CD4-positive, alpha-beta T cell (primary cell): ENCODE measurements at regions not wholly inside any gene's neighbourhood (a gene's known extent, or its start where the extent isn't known, plus 50 kb on each side); places are given as distances from the start of the nearest gene placed in this dataset.

ENCODE experiments used
- ATAC-seq: fragments of 200-7000 bp; cut with Tn5 transposase; one replicate; pipeline ENCODE4 v1.10.0; 2022; ENCODE audit warnings: mild to moderate bottlenecking; ENCODE audit not compliant: poor library complexity
- CTCF ChIA-PET: fragments of 350-600 bp; sonication (Branson Sonifier 250); formaldehyde crosslinking; loops from one replicate; lab custom pipeline; 2021; ENCODE audit warnings: antibody characterized with exemption, inconsistent platforms; lab: Charles Lee
- POLR2A ChIA-PET: fragments of 350-600 bp; sonication (Branson Sonifier 250); formaldehyde crosslinking; loops from one replicate; lab custom pipeline; 2021; ENCODE audit warnings: antibody characterized with exemption, inconsistent platforms; lab: Charles Lee
- DNase-seq, 14 experiments: peaks; one replicate each; pipeline ENCODE4 v3.0.0-alpha.2; 2013 to 2020; ENCODE audit warnings: mixed read lengths in 2 of 14
- H3K27ac ChIP-seq, 2 donors: one replicate each; pipeline versions ENCODE4 v1.5.1 to v1.7.0; 2013; ENCODE audit warnings: low read length in 2 of 2, low read depth in 1 of 2, mild to moderate bottlenecking in 1 of 2
- H3K27me3 ChIP-seq, 2 experiments: 1 replicate in 1 of 2; 2 replicates in 1 of 2; pipeline versions ENCODE4 v1.6.1 to v1.7.0; 2013; ENCODE audit warnings: low read length in 2 of 2, control low read depth in 1 of 2, mild to moderate bottlenecking in 1 of 2, moderate library complexity in 1 of 2; ENCODE audit not compliant: insufficient read depth in 2 of 2, control insufficient read depth in 1 of 2
- H3K36me3 ChIP-seq: one replicate; pipeline ENCODE4 v1.6.1; 2013; ENCODE audit warnings: low read length, control low read depth; ENCODE audit not compliant: insufficient read depth
- H3K4me1 ChIP-seq: one replicate; pipeline ENCODE4 v1.6.1; 2013; ENCODE audit warnings: low read length, control low read depth; ENCODE audit not compliant: insufficient read depth
- H3K4me3 ChIP-seq: one replicate; pipeline ENCODE4 v1.5.1; 2013; ENCODE audit warnings: mild to moderate bottlenecking, low read length, moderate library complexity
- H3K9me3 ChIP-seq, 2 experiments: 1 replicate in 1 of 2; 2 replicates in 1 of 2; pipeline versions ENCODE4 v1.6.1 to v1.7.0; 2013; ENCODE audit warnings: low read length in 2 of 2, mild to moderate bottlenecking in 2 of 2, control low read depth in 1 of 2, moderate library complexity in 1 of 2; ENCODE audit not compliant: control insufficient read depth in 1 of 2, insufficient read depth in 1 of 2
- H3K27ac Mint-ChIP-seq: one replicate; pipeline ENCODE4 v1.8.0; 2020; ENCODE audit warnings: mixed read lengths
- H3K27me3 Mint-ChIP-seq: one replicate; pipeline ENCODE4 v1.8.0; 2021; ENCODE audit warnings: mixed read lengths
- H3K36me3 Mint-ChIP-seq: one replicate; pipeline ENCODE4 v1.8.0; 2021; ENCODE audit warnings: low read depth, mixed read lengths
- H3K4me1 Mint-ChIP-seq: one replicate; pipeline ENCODE4 v1.8.0; 2021; ENCODE audit warnings: low read depth, mixed read lengths
- H3K4me3 Mint-ChIP-seq: one replicate; pipeline ENCODE4 v1.8.0; 2020; ENCODE audit warnings: mild to moderate bottlenecking, mixed read lengths
- H3K9me3 Mint-ChIP-seq: one replicate; pipeline ENCODE4 v1.8.0; 2020; ENCODE audit warnings: mixed read lengths
- intact Hi-C, 2 experiments: fragments of 100-400 bp; cut with DNase I in 1 of 2; cut with micrococcal nuclease in 1 of 2; formaldehyde crosslinking; loops; one replicate each; pipeline versions ENCODE4 v1.15.1 to v1.9.0; 2023 to 2025; cut with DNase I, micrococcal nuclease
- TF ChIP-seq, protein P1 (sequence below): fragments of 200-600 bp; IDR thresholded peaks from one replicate; pipeline ENCODE4 v1.8.0; 2022; ENCODE audit warnings: antibody characterized with exemption, mild to moderate bottlenecking

DNA sequence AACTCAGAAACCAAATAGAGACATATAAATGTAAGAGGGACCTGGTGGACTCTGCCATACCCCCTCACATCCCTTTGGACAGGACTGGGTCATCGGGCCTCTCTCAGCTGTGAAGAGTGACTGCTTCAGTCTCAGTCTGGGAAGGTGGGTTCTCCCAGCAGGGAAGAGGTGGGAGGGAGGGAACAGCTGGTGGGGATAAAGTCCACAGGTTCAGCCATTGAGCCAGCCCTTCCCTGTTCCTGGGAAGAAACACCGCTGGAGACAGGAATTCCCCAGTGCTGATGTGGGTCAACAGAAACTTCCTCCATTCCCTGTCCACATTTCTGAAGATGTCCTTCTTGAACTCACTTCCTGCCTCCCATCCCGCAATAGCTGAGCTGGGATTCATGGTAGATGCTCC, 209.2 kb upstream of the PMEPA1 start:
- intact Hi-C loops, result no loop called here
- TF ChIP-seq, protein P1, sequence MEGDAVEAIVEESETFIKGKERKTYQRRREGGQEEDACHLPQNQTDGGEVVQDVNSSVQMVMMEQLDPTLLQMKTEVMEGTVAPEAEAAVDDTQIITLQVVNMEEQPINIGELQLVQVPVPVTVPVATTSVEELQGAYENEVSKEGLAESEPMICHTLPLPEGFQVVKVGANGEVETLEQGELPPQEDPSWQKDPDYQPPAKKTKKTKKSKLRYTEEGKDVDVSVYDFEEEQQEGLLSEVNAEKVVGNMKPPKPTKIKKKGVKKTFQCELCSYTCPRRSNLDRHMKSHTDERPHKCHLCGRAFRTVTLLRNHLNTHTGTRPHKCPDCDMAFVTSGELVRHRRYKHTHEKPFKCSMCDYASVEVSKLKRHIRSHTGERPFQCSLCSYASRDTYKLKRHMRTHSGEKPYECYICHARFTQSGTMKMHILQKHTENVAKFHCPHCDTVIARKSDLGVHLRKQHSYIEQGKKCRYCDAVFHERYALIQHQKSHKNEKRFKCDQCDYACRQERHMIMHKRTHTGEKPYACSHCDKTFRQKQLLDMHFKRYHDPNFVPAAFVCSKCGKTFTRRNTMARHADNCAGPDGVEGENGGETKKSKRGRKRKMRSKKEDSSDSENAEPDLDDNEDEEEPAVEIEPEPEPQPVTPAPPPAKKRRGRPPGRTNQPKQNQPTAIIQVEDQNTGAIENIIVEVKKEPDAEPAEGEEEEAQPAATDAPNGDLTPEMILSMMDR, result no peak
- H3K9me3 Mint-ChIP-seq, result no peaks in the 10 kb centered on the region

GRCh38 chr20:57918551-57918950, 208.7 kb upstream of the PMEPA1 start:
- CTCF ChIA-PET, result no interaction called here

More for the DNA sequence above, 209.2 kb upstream of the PMEPA1 start:
- CTCF ChIA-PET, result no interaction called here
- DNase-seq, result no peak
- no peaks in the 10 kb centered on the region for H3K4me1 ChIP-seq
- H3K36me3 ChIP-seq, result no peaks in the 10 kb centered on the region
- no peaks in the 10 kb centered on the region for H3K27me3 ChIP-seq
- no peaks in the 10 kb centered on the region for H3K9me3 ChIP-seq
- POLR2A ChIA-PET, result no interaction called here
- Mint-ChIP-seq H3K27me3 (no peaks in the 10 kb centered on the region), H3K36me3 (no peaks in the 10 kb centered on the region), H3K4me1 (no peaks in the 10 kb centered on the region), H3K27ac (no peak overlapping the region), H3K4me3 (no peak overlapping the region)
- H3K4me3 ChIP-seq, result no peak overlapping the region
- no peak for ATAC-seq
- H3K27ac ChIP-seq, result no peak overlapping the region

GRCh38 chr20:57914205-57914604, 204.4 kb upstream of the PMEPA1 start:
- Mint-ChIP-seq H3K27ac (no peak overlapping the region), H3K4me1 (no peaks in the 10 kb centered on the region), H3K9me3 (no peaks in the 10 kb centered on the region), H3K27me3 (peaks cover 28% of the 10 kb centered on the region), H3K4me3 (no peak overlapping the region), H3K36me3 (no peaks in the 10 kb centered on the region)
- no peak for ATAC-seq
- intact Hi-C loops, result no loop called here
- ChIA-PET CTCF (no interaction called here), POLR2A (no interaction called here)
- Histone ChIP-seq H3K9me3 (no peaks in the 10 kb centered on the region), H3K4me3 (no peak overlapping the region), H3K27me3 (peaks cover 4 to 6% of the 10 kb centered on the region in 2 experiments), H3K36me3 (no peaks in the 10 kb centered on the region), H3K27ac (no peak overlapping the region), H3K4me1 (no peaks in the 10 kb centered on the region)
- no peak for DNase-seq
- TF ChIP-seq, protein P1, result no peak

More at GRCh38 chr20:57918551-57918950, 208.7 kb upstream of the PMEPA1 start:
- ATAC-seq (no peak), DNase-seq (no peak)
- Mint-ChIP-seq H3K27me3 (no peaks in the 10 kb centered on the region), H3K4me1 (no peaks in the 10 kb centered on the region), H3K4me3 (no peak overlapping the region), H3K27ac (no peak overlapping the region), H3K9me3 (no peaks in the 10 kb centered on the region), H3K36me3 (no peaks in the 10 kb centered on the region)
- H3K36me3 ChIP-seq, result no peaks in the 10 kb centered on the region
- H3K4me1 ChIP-seq, result no peaks in the 10 kb centered on the region
- H3K27ac ChIP-seq, result no peak overlapping the region
- intact Hi-C loops, result no loop called here
- H3K27me3 ChIP-seq, result peaks cover 0 to under 1% of the 10 kb centered on the region in 2 experiments
- no peak overlapping the region for H3K4me3 ChIP-seq
- POLR2A ChIA-PET, result no interaction called here
- no peaks in the 10 kb centered on the region for H3K9me3 ChIP-seq
- TF ChIP-seq, protein P1, result no peak
